GM04504 (cell line): ENCODE measurements at regions not wholly inside any gene's neighbourhood (a gene's known extent, or its start where the extent isn't known, plus 50 kb on each side); places are given as distances from the start of the nearest gene placed in this dataset.
A peak's percentile ranks its signal among the peaks of the same experiment; 100 is the strongest.
"Not testable (repeated sequence)": the region's sequence is repeated elsewhere in the genome, so short reads cannot be mapped to it uniquely, and the experiment has no call there.

ENCODE experiments used
- DNase-seq: peaks from one replicate; pipeline ENCODE4 v3.0.0-alpha.2; 2012; ENCODE audit warnings: low read depth

DNA sequence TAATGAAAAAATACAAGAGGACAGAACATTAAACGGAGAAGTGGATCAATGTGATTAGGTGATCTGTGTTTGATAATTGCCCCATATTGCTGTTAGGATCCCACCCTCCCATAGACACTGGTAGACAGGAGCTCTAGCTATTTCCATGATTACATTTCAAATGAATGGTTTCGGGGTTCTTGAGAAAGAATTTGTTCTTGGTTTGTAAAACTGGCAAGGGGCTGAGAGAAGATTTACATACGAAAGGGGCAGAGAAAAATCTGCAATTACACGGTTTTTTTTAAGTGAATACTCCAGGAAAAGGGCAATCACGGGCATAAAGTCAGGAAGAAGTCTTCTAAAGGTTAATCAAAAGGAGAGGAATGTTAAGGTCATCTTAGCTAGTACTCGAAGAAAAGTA is 2125.7 kb upstream of the PCDH20 start:
- DNase-seq, result no peak

DNA sequence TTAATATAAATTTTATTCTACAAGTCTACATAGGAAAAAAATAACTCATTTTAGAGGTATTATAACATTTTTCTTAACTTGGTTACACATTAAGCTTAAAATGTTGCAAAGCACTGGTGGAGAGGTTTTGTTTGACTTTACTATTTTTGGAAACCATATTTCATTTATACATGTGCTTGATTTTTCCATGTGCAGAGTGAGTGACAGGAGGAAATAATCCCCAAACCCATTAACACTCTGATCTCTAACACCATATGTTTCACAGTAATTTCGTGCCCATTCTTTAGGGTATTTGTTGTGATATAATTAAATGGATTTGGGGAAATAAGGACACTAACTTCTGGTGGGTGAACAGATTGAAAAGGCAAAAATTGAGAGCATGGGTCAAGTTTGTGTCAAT is 2124.4 kb upstream of the PCDH20 start:
- no peak for DNase-seq

DNA sequence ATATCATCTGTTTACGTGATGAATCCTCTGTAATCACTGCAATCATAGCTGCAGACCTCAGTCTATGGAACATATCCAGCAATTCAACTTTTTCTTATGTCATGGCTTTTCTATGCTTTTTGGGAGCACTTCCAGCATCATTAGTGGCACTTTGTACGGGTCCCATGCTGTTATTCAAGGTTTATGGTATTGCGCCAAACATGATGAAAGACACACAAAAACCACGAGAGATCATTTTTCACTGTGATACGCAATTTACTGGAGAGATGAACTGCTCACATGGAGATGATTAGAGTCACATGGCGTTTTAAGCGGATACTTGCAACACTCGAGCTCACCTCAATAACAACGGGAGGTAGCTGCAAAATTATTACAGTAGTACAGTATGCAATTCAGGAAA is 2101.7 kb upstream of the PCDH20 start:
- peak; percentile 64 for DNase-seq

DNA sequence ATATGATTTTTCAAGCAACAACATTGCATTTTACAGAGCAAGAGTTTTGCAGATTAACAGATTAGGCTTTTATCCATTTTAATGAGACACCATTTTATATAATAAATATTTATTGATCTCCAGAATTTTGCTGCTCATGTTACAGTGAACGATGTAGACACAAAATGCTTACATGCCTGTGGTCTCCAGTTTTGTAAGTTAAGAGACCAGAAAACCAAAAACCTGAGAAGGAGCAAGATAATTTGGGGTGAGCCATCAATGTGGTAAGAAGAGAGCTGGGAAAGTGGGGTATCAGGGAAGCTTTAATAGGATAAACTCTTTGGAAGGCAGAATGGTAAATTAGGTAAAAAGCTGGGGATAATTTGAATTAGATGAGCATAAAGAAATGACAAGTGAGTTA is 2100.5 kb upstream of the PCDH20 start:
- DNase-seq, result no peak

DNA sequence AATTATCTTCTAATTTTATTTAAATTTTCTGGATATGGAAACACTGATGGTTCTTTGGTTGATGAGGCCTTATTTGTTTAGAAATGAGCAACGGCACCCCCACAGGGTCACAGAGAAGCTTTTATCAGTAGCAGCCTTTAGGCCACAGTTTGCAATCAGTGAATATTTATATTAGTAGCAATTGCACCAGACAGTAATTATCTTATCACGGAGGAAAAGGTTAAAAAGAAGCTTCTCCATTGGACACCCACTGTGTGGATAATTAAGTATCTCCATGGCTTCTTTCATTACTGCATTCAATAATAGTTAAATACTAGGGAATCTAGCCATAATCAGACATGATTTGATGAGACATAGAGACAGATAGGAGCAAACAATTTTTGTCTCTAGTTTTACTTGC is 2099.2 kb upstream of the PCDH20 start:
- no peak for DNase-seq

DNA sequence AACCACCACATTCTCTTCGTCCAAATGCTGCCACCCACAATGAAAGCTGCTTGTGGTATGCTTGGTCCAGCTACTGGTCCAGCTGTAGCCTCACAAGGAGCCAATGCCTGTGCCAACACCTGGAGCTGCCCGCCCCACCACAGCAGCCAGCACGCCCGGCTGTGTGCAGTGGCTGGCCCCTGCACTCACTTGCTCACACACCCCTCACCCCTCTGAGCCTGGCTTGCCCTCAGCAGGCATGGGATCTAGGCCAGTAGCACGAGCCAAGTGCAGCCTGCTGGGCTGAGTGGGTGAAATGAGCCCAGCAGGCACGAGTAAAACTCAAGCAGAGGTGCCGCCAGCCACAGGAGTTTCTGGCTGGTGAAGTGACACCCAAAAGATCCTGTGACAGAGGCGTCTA is 2096.4 kb upstream of the PCDH20 start:
- DNase-seq, result no peak

DNA sequence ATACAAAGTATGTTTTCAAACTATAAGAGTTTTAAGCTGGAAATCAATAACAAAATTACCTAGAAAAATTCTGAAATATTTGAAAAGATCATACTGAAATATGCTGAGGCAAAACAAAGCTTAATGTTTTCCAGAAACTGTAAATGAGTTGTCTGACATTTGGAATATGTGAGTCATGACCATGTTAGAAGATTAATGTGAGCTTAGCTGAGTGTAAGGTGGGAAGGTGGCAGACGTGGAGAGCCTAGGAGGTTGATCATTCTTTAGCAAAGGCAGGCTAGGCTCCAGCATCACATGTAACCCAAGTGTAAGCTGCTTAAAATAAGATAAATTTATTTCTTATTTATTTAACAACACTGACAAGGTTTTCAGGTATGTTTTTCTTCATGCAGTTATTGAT is 2086.1 kb upstream of the PCDH20 start:
- no peak for DNase-seq

DNA sequence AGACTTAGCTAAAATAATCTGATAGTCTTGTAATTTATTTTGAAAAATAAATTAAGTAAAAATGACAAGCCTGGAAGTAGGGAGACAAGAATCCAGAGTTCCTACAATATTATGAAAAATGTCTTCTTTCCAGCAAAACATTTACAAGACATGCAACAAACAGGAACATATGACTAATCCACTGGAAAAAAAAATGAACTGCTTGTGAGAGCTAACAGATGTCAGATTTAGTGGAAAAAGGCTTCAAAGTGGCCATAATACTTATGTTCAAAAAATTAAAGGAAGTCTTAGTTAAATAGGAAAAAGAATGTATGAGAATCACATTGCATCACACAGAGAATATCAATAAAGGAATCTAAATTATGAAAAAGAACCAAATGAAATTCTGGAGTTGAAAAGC is 2082.0 kb upstream of the PCDH20 start:
- no peak for DNase-seq

DNA sequence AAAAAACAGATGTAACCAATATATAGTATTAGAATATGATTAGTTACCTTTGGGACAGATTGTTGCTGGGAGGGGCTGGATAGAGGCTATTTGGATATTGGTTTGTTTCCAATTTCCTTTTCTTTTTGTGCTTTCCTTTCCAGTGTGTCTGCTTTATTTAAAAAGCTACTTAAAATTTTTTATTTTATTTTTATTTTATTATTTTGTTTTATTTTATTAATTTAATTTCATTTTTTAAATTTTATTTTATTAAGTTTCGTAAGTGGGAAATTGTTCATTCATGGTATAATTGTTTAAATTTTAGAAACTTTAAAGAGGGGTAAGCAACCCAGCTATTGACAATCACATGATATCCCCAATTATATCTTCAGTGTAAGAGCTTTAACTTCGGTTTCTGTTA is 2077.0 kb upstream of the PCDH20 start:
- no peak for DNase-seq

DNA sequence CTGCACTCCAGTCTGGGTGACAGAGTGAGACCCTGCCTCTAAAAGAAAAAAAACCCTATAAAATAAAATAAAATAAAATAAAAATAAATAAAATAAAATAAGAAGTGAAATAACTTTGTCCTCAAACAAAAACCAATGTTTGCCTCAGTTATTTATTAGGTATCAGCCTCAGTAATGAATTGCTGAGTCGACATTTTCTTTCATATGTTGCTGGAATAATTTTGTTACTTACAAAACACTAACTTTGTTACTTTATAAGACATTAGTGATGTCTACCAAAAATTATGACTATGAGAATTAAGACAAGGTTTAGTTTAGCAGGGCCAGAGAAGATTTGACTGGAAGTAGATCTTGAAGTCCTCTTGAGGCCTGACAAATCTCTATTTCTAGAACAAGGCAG is 2074.5 kb upstream of the PCDH20 start:
- no peak for DNase-seq

DNA sequence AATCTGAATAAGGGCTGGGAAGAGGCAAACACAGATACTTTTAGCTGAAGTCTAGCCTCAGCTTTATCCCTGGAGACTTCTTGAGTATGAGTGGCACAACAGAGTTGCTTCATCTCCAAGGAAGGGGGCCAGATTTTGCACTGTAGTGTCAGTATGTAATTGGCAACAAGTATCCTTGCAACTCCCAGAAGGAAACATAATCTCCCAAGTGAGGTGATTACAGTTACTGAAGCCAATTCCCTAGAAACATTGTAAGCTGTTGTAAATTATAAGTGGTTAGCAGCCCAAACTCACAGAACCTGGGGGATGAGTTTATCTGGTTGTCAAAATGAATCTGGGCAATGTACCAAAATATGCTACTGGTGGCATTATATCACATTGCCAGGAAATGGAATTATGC is 2065.7 kb upstream of the PCDH20 start:
- peak; percentile 17 for DNase-seq

DNA sequence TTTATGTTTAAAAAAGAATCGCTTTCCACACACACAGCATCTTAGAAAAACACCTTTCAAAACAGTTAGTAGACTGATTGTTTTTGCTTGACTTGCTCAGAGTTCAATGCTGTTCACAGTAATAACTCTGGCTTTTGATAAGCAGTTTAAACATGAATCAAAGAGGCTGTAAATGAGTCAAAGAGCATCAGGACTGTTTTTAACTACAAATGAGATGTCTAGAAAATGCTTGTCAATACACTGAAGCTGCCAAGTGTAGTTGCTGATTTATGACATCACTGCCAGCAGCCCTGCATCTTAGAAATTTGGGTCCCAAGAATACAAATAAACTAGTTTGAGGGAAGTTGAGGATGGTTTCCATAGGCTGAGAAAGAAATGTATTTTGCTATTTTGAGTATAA is 2057.1 kb upstream of the PCDH20 start:
- no peak for DNase-seq

DNA sequence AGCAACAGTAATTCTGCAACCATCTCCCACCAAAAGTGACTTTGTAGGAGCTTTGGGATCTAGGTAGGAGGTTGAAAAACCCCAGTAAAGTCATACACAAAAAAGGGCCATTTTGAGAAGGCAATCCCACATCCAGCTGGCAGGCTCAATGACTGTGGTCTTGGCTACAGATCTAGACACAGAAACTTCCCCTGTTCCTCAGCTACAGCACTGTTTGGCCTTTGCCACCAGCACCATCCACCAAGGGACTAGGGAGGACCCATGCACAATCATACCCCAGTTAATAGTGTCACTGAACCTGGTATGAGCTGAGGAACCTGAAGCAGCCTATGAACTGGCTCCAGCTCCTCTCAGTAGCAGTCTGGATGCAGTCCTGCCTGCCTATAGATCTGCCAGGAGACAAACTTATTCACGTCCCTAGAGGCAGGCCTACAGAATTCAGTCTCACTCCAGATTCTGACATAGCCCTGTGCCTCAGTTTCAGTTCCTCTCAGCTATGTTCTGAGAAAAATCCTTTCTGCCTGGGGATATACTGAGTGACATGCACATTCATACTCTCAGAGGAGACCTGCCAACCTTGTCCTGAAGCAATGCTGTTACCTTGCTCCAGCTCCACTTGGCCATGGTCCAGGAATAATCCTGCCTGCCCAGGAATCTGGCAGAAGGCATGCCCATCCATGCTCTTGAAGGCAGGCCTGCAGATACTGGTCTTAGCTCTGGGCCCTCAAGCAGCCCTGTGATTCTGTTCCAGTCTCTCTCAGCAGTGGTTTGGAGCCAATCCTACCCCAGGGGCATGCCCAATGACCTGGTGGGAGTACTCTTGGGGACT is 2048.3 kb upstream of the PCDH20 start:
- no peak for DNase-seq

DNA sequence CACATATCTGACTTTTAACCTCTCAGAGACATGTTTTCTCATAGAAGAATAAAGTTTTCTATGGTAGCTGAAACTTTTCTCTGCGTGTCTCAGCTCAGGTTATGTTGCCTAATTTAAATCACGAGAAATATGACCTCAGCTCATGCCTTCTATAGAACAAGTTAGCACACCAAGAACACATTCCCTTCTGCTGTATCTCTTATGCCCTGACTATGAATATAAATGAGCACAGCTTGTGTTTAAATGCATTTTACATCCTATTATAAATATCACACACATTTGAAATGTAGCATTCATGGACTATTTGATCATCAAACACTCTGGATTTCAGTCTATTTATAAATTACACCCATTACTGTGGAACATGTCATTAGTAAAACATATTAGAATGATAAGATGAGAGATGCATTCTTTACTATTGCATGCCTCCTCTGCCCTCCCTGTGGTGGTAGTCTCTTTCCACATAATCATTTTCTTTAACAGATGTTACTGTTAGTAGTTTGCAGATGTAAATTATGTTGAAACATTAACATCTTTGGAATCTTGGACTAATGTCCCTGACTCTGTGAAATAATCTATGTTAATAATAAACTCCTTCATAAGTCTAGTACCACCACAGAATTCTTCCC is 2044.9 kb upstream of the PCDH20 start:
- DNase-seq, result no peak

DNA sequence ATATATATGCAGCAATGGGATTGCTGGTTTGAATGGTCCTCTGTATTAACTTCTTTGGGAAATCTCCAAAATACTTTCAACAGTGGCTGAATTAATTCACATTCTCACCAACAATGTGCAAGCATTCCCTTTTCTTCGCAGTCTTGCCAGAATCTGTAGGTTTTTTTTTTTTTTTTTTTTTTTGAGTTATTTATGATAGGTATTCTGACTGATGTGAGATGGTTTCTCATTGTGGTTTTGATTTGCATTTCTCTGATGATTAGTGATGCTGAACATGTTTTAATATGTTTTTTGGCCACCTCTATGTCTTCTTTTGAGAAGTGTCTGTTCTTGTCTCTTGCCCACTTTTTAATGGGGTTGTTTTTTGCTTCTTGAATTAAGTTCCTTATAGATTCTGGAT is 2041.5 kb upstream of the PCDH20 start:
- DNase-seq, result no peak

DNA sequence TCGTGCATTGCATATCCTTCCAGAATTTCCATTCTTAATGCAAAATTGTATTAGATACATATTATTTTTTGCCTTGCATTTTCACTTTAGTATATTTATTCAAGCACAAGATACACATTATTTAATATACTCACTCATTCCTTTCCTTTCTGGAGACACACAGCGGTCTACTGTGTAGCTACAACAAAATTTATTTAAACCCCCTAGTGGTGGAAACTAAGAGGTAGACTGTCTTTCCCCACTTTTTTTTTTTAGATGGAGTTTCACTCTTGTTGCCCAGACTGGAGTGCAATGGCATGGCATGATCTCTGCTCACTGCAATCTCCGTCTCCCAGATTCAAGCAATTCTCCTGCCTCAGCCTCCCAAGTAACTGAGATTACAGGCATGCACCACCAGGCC is 2040.3 kb upstream of the PCDH20 start:
- DNase-seq, result no peak

DNA sequence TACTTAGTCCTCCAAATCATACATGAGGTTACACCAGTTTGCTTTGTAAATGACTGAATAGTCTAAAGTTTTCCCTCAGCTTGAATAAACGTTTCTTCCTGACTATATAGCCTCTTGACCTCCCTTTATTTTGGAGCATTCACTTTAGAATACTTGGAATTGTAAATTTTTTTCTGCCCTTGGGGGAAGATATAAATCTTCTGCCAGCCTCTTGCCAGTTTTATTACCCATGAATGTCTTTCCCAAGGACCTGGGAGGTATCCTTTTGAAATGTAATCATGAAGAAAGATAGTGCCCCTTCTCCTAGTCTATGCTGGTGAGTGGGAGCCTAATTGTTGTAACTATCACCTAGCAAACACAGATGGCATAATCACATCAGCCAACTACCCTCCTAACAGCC is 2033.9 kb upstream of the PCDH20 start:
- no peak for DNase-seq

DNA sequence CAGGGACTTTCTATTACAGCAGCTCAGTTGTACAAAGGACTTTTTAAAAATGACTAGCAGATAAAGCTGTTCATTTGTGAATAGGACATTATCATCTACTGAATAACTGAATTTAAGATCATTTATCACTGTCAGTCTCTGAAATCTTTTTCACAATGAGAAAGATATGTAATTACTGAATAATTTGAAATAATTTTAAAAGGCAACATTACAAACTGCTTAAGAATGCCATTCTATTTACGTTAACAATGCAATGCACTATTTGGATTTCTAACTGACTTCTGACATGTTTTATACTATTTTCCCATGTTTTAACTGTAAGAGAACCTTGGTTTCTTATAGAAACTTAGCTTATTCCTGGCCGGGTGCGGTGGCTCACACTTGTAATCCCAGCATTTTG is 2033.0 kb upstream of the PCDH20 start:
- no peak for DNase-seq

DNA sequence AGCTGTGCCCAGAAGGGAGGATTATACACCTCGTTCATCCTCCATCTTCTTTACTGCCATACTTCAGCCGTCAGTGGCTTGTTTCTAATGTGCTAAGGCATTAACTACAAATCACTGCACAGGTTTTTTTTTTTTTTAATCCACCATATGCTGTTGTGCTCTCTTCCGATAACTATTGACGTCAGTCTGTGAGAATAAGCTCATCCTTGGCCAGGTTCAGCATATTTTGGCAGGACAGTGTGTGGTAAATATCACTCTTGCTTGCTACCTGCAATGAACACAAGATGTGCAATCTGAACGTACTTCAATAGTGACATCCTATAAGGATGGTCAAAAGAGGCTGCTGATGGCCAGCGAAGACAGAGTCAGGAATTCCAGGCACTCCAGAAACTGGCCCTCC is 2030.7 kb upstream of the PCDH20 start:
- no peak for DNase-seq

DNA sequence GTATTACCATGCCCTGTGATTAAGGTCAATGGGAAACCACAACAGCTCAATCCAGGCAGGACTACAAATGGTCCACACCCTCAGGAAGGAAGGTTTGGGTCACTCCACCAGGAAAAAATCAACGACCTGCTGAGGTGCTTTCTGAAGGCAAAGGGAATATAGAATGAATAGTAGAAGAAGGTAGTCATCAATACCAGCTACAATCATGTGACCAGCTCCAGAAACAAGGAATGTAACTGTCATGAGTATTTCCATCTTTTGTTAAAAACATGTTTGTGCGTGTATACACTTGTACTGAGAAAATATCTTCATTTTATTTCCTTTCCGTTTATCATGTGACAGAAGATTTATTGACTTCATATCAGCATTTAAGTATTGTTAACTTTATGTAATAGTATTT is 2028.6 kb upstream of the PCDH20 start:
- not testable (repeated sequence) for DNase-seq

DNA sequence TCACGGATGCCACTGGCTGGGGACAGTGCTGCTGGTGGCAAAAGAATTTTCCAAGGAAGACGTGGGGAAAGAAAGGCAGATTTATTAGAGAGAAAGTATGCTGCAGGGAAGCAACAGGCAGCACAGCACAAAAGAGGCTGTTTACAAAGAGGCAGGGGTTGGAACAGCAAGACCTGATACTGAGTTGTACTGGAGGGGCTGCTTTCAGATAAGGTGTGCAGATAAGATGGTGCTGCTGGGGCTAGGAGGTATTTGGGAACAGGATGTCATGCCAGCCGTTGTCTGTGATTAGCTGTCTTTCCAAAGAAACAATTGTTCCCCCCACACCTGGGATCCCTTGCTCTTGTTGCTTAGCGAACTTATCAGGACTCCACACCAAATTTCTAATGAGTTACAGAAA is 2023.3 kb upstream of the PCDH20 start:
- DNase-seq, result no peak

DNA sequence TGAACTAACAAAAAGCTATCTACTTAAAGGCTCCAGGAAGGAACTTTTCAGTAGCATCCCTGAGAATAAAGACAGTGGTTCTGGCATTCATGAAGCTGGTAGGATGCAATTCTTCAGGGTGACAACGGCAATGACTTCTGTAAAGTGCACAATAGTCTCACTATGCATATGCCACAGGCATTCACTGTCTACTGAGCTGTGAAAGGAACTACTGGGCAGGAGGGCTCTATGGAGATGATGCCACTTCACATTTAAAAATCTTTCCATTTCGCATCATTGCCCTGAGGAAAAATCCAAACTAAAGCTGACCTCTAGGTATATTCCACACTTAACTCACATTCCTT is 2020.6 kb upstream of the PCDH20 start:
- DNase-seq, result no peak

DNA sequence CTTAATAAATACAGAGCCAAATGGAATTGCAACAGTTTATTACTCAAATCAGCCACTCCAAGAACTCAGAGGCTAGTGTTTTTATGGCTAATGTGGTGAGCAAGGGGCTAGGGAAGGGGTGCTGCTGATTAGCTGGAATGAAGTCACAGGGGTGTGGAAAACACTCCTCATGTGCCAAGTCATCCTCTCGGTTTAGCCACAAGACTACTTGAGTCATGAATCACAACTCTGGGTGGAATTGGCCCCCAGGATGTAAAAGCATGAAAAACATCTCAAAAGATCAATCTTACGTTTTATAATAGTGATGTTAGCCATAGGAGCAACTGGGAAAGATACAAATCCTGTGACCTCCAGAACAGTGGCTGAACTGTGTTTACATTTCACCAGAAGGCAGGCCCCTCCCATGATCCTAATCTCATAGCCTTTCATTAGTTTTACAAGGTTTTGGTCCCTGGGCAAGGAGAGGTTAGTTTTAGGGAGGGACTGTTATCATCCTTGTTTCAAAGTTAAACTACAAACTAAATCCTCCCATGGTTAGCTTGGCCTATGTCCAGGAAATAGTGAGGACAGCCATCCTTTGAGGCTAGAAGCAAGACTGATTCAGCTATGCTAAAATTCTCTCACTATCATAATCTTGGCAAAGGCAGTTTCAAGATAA is 2020.1 kb upstream of the PCDH20 start:
- DNase-seq, result peak; percentile 96
